PFSK-1 (cell line): ENCODE measurements at regions not wholly inside any gene's neighbourhood (a gene's known extent, or its start where the extent isn't known, plus 50 kb on each side); places are given as distances from the start of the nearest gene placed in this dataset.

Experiments
- FOXP2 ChIP-seq: optimal IDR thresholded peaks from 2 replicates; pipeline ENCODE3; 2011; ENCODE audit warnings: borderline replicate concordance, control low read depth, inconsistent platforms; ENCODE audit not compliant: insufficient read depth; ENCODE audit errors: extremely low read length, extremely low read depth
- POLR2AphosphoS5 ChIP-seq: IDR thresholded peaks from 2 replicates; pipeline ENCODE4 v1.6.1; 2012; ENCODE audit warnings: low read depth, mild to moderate bottlenecking, control low read depth, low read length, moderate library complexity
- REST ChIP-seq, 2 experiments: IDR thresholded peaks; 2 replicates each; pipeline versions ENCODE4 v1.6.1 to v1.8.0; 2011 to 2012; ENCODE audit warnings: low read depth in 2 of 2, low read length in 2 of 2, control low read depth in 1 of 2, inconsistent platforms in 1 of 2, mild to moderate bottlenecking in 1 of 2, moderate library complexity in 1 of 2; ENCODE audit not compliant: insufficient read depth in 1 of 2
- SIN3A ChIP-seq: IDR thresholded peaks from 2 replicates; pipeline ENCODE4 v1.6.1; 2012; ENCODE audit warnings: mild to moderate bottlenecking, low read length, moderate library complexity, borderline replicate concordance; ENCODE audit not compliant: insufficient read depth
- TAF1 ChIP-seq: IDR thresholded peaks from 2 replicates; pipeline ENCODE4 v1.6.1; 2012; ENCODE audit warnings: low read length, control low read depth, borderline replicate concordance; ENCODE audit not compliant: insufficient read depth

- TF ChIP-seq TAF1 (no peak), FOXP2 (no peak), REST (IDR thresholded peaks at IDR 0.05; ENCODE audit: insufficient read depth in 1 of 2, low read depth in 2 of 2, low read length in 2 of 2) (no peak), SIN3A (no peak), POLR2AphosphoS5 (no peak)
Measured at GRCh38 chr4:58636381-58636780, 1526.2 kb upstream of the IGFBP7 start.

DNA sequence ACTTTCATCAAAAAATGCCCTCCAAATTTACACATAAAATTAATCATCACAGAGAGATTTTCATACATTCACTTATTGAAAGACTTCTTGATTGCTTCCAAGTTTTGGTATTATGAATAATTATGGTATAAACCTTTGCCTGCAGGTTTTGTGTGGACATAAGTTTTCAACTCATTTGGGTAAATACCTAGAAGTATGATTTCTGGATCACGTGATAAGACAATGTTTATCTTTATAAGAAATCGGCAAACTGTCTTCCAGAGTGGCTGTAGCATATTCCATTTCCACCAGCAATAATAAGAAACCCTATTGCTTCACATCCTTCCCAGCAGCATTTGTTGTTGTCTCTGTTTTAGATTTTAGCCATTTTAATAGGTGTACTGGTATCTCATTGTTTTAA, 1507.0 kb upstream of the IGFBP7 start:
- TF ChIP-seq REST (IDR thresholded peaks at IDR 0.05; ENCODE audit: insufficient read depth in 1 of 2, low read depth in 2 of 2, low read length in 2 of 2) (no peak), POLR2AphosphoS5 (no peak), SIN3A (no peak), TAF1 (no peak), FOXP2 (no peak)

DNA sequence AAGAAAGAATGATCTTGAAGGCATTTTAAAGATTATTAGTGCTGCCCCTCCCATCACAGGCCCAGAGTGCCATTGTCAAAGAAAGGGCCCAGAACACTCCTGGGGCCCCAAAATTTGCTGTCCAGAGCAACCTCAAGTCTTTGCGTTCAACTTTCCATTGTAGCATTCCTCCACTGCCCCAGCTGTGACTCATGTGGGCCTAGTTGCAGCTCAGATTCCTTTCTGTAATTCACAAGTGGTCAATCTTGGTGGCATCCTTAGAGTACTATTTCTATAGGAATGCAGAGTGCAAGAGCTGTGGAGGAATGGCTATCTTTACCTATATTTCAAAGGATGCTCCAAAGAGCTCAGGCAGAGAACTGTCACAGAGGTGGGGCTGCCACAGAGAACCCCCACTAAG, 1500.8 kb upstream of the IGFBP7 start:
- TF ChIP-seq FOXP2 (no peak), SIN3A (no peak), TAF1 (no peak), POLR2AphosphoS5 (no peak), REST (IDR thresholded peaks at IDR 0.05; ENCODE audit: insufficient read depth in 1 of 2, low read depth in 2 of 2, low read length in 2 of 2) (no peak)

- no peak for TF ChIP-seq POLR2AphosphoS5
Measured at GRCh38 chr4:58606303-58606702, 1496.1 kb upstream of the IGFBP7 start.

GRCh38 chr4:58603951-58604350, 1493.8 kb upstream of the IGFBP7 start:
- TF ChIP-seq TAF1 (no peak), FOXP2 (no peak), POLR2AphosphoS5 (no peak), SIN3A (no peak), REST (IDR thresholded peaks at IDR 0.05; ENCODE audit: insufficient read depth in 1 of 2, low read depth in 2 of 2, low read length in 2 of 2) (no peak)
